ENCODE measurements at regions not wholly inside any gene's neighbourhood (a gene's known extent, or its start where the extent isn't known, plus 50 kb on each side); places are given as distances from the start of the nearest gene placed in this dataset.
"Not testable (repeated sequence)": the region's sequence is repeated elsewhere in the genome, so short reads cannot be mapped to it uniquely, and the experiment has no call there.

DNA sequence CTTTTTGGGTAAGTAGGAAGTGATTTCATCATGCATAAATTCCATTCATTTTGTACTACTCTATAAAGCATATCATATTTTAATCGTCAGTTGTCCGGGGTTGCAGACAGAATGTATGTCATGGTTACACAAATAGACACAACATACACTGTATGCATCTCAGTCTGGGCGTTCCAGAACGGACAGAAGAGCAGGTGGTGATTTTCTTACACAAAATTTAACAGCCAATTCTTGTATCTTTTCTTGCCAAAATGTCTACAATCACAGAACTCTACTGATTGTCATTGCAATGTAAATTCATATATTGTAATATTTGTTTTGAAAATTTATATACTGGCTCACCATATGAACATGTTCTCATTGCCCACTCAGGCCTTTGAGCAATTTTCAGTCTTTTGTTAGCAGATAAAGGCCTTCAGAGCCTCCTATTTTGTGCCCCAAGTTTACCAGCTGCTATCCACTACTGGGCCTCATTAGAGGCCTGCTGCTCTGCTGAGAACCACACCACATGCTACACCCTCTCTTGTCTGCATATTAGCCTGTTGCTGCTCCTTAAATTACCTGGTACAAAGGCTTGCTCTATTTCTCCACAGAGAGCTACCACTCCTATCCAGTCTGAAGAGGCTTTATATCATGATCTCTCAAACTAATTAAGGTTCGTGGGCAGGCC is 61.5 kb downstream of the PRDM13 start:
- no peak for DNase-seq

DNA sequence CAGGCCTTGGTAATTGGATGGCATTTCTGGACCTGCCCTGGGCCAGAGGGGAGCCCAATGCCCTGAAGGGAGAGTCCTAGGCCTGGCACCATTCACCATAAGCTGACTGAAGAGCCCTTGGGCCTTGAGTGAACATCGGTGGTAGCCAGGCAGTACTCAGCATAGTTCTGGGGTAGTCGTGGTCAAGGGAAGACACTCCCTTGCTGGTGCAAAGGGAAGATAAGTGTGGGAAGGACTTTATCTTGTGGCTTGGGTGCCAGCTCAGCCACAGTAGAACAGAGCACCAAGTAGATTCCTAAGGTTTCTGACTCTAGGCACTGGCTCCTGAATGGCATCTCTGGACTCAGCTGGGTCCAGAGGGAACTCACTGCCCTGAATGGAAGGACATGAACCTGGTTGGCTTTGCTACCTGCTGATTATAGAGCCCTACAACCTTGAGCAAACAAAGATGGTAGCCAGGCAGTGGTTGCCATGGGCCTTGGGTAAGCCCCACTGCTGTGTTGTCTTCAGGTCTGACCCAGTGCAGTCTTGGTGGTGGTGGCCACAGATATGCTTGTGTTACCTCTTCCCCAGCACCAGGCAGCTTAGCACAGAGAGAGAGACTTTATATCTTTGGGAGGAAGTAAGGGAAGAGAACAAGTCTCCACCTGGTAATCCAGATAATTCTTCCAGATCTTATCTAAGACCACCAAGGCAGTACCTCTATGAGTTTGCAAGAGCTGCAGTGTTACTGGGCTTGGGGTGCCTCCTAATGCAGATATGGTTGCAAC is 83.5 kb downstream of the PRDM13 start:
- DNase-seq: no peak

DNA sequence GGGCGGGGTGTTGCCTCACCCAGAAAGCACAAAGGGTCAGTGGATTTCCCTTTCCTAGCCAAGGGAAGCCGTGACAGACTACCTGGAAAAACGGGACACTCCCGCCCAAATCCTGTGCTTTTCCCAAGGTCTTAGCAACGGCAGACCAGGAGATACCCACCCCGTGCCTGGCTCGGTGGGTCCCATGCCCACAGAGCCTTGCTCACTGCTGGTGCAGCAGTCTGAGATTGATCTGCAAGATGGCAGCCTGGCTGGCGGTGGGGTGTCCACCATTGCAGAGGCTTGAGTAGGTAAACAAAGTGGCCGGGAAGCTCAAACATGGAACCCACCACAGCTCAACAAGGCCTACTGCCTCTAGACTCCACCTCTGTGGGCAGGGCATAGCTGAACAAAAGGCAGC is 95.7 kb downstream of the PRDM13 start:
- not testable (repeated sequence) for DNase-seq

DNA sequence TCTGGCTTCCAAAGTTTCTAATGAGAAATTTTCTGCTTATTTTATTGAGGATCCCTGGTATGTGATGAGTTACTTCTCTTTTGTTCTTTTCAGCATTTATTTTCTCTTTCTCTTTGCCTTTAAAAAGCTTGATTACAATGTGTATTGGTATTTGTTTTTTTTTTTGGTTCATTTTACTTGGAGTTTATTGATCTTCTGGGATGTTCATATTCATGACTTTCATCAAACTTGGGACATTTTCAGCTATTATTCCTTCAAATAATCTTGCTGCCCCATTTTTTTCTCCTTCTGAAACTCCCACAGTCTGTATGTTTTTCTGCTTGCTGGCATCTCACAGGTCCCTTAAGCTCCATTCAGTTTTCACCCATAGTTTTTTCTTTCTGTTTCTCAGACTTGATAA is 102.4 kb downstream of the PRDM13 start:
- DNase-seq: no peak

DNA sequence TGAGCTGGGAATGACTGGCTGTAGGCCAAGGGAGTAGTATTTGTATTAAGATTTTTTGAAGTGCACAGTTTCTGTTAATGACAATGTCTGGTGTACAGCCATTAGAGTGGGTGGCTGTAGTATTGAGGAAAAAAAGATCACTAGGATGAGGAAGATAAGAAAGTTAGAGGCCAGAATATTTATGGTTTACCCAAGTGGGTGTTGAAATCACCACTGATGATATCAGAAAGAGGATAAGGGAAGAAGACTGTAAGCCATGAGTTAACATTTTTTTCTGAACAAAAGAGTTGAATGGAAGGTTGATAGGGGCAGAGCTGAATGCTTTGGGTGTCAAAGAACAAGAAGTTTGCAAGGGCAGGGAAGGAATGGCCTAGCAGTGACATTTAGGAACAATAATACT is 104.7 kb downstream of the PRDM13 start:
- no peak for DNase-seq

DNA sequence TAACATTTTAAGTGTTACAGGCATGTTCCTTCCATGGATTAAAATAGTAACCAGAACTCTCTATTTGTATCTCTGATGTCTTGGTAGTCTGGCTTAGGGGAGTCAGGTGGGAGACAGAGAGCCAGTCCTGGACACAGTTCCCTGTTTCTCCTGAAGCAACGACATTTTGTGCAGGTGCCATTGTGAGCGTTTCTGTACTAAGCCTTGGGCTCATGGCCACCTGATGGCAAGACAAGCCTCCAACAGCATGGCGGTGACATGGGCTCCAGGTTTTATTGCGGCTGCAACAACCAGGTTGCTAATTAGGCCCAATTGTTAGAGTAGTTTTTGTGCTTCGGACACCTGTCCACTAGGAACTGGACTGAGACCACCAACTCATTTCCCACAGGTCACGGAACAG is 105.3 kb downstream of the PRDM13 start:
- no peak for DNase-seq

DNA sequence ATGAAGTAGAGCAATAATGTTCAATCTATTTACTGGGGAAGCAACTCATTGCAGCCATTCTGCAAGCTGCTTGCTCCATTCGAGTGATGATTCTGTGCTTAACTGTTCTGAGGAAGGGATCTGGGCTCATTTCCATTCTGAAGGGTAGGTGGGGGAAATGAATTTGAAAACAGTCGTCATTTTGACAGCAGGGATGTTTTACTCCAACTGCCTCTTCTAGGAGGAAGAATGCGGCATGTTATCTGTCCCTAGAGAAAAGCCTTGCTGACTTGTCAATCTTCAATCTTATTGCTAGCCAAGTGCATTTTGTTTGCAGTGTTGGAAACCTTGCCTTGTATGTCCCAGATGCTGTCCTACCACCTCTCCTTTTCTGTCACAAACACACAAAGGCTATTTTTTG is 105.9 kb downstream of the PRDM13 start:
- no peak for DNase-seq

DNA sequence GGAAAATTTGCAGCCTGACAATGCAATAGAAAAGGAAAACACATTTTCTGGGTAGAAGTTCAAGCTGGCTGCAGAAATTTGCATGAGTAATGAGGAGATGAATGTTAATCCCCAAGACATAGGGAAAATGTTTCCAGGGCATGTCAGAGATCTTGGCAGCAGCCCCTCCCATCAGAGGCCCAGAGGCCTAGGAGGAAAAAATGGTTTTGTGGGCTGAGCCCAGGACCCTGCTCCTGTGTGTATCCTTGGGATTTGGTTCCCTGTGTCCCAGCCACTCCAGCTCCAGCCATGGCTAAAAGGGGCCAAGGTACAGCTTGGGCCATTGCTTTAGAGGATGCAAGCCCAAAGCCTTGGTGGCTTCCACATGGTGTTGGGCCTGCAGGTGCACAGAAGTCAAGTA is 115.4 kb downstream of the PRDM13 start:
- not testable (repeated sequence) for DNase-seq

DNA sequence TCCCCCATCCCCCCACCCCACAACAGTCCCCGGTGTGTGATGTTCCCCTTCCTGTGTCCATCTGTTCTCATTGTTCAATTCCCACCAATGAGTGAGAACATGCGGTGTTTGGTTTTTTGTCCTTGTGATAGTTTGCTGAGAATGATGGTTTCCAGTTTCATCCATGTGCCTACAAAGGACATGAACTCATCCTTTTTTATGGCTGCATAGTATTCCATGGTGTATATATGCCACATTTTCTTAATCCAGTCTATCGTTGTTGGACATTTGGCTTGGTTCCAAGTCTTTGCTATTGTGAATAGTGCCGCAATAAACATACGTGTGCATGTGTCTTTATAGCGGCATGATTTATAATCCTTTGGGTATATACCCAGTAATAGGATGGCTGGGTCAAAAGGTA is 123.6 kb downstream of the PRDM13 start:
- DNase-seq: not testable (repeated sequence)

DNA sequence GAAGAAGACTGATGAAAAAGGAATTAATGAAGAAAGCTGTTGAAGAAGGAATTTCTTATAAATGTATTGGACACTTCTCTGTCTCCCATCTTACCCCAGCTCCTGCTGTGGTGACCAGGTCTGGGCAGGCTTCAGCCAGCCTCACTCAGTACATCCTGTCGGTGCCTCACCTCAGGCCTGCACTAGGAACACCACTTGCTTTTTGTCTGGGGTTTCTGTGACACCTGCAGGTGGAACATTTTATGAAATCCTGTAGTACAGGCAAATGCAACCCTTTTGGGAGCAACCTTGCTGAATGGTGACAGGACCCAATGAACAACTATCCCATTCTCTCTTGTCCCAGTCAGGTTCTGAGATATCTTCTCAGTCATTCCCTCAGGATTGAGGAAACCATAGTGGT is 129.7 kb downstream of the PRDM13 start:
- no peak for DNase-seq

DNA sequence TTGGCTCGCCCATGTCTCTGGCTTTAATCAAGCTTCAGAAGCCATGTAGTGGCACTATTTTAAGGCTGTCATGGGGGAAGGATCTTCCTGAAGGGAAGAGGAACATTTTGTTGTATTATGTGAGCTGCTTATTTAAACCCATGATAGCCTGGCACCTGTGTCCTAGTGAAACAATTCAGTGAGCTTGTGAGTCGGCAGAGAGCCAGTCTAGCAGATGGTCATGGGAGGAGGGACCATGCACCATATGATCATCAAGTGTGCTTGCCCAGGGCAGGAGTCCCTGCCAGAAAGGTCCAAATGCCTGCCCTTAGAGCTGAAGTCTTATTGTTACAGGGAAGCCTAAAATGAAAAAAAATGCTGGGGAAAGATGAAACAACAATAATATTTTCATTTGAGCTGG is 132.9 kb downstream of the PRDM13 start:
- no peak for DNase-seq

DNA sequence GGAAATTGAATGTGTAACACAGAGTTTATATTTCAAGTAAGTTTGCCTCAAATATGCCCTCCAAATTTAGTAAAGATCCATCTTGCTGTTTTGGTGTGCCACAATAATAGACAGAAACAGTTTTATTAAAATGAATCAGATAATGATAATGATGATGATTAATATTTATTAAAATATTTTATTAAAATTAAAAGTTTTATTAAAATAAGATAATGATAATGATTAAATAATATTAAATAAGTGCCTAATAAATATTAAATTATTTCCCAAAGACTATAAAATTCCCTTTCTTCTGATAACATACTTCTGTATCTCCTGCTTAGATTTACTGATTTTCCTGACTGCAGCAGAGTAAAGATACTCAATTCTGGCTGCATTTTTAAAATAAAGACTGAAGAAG is 134.5 kb downstream of the PRDM13 start:
- DNase-seq: no peak

DNA sequence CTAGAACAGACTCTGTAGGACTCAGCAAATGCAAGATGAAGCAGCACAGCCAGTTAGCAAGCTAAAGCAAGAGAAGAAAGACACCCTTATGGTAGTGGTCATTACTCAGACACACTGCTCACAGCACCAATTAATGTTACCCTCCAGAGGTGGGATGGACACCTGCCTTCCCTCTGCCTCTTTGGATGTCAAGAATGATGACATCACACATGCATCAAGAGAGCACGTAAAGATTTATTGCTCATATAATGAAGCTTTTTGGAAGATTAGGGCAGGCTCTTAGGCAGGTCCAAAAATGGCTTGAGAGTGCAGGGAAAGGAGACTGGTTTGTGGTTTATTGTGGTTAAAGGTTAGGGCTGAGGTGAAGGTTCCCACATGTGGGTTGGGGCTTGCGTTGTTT is 137.0 kb downstream of the PRDM13 start:
- DNase-seq: no peak

DNA sequence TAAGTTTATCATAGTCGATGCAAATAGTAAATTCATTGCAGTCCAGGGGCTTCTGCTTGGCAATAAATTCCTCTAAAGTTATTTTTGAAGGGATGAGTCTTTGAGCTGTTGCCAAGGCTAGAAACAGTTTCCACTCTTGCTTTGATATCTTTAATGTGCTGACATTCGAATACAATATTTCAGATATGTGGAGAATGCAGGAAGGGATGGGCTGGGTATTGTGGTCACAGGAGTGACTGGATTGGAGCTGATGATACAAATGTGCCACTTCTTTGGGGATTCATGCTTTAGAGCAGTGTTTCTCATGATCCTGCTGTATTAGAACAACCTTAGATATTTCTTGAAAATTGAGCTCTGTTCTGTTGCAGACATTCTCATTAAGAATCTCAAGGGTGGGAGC is 139.0 kb downstream of the PRDM13 start:
- no peak for DNase-seq

DNA sequence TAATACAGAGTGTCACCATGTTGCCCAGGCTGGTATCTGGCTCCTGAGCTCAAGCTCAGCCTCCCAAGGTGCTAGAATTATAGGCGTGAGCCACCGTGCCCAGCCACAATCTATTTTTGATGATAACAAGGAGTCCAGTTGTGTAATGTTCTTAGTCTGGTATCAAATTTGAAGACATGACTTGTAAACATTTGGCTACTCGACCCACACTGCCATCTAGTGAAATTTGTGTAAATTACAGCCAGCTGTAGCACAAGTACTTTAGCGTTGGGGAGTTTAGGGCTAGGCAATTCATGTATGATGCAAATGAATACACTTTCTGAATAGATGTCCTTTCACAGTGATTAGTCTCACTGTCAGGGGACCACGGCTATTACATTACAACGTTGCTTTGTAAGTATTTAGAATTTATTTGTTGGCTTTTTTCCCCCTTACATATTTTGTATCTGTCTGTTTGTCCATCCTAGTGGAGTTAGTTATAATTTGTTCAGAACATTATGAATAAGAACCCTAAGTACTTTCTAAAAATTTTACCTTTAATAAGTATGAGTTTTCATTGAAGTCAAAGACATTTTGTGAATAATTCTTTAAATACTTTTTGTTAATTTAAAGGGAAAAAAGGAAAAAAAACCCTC is 139.7 kb downstream of the PRDM13 start:
- peak; percentile 30 for DNase-seq

DNA sequence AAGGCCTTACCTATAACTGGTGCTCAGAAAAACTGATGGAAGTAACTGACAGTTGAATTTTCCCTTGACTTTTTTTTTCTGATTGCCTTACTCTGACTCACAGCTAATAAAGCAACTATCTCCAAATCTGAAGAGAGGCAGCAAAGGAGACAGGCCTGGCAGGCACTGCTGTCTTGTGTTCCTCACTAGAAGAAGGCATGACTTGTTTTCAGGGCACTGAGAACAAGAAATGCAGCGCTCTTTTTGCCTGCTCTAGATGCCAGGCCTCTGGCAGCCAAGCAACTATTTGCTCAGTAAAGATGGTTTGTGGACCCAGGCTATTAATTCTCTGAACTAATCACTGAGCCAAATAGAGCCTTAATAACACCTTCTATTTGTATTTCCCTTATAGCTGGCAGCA is 155.1 kb downstream of the PRDM13 start:
- no peak for DNase-seq

DNA sequence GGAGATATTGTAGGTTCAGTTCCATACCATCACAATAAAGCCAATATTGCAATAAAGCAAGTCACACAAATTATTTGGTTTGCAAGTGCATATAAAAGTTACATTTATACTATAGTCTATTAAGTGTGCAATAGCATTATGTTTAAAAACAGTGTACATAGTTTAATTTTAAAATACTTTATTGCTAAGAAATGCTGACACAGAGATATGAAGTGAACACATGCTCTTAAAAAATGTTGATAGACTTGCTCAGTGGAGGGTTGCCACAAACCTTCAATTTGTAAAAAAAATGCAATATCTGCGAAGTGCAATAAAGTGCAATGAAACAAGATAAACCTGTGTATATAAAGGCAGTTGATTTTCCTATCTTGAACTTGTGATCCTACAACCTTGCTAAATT is 161.5 kb downstream of the PRDM13 start:
- DNase-seq: no peak

DNA sequence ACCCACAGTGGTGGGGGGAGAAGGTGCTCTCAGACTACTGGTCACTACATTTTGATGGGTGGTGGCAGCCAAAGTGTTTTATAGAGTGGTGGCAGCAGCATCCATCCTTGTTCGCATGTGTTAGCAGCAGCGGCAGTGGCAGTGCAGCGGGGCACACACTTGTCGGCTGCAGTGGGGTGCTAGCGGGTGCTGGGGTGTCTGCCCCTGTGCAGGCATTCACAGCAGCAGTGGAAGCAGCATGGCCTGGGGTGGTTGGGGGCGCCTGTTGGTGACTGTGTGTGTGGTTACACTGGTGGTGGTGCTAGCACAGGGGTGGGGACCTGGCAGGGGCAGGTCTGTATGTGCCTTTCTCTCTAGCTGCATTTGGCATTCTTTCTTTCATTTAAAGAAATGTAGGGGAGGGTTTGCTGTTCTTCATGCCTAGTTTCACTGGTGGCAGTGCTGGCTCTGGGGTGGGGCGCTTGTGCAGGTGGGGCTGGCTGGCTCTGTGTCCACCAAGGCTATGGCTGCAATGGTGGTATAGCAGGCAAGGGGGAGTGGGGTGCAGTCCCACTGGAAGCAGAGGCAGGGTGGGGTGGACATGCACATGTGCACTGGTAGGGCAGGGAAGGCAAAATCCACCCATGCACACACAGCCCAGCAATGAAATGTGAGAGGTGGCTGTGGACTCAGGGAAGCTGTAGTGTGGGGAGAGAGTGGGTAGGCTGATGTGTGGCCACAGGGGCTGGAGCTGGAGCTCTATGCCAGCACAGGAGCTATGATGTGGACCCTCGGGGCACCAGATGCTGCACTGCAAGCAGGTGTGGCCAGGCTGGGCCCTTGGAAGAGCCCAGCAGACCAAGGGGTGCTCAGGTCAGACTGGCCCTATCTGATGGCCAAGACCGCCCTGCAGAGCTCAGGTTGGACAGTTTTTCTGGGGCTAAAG is 173.3 kb downstream of the PRDM13 start:
- DNase-seq: no peak

DNA sequence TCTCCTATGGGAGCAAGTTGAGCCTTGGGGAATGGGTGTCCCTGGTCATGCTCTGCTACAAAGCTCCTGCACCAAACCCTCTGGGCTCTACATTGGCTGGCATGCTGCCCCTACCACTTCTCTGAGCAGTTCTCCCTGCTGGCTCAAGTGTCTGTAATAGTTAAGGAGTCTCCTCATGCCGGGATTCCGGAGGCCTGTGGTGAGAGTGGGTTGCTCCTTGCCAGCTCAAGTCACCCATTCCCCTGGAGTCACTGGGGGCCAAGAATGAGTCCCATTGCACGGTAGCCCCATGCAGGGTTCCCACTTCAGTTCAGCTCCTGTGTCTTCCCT is 173.9 kb downstream of the PRDM13 start:
- no peak for DNase-seq

DNA sequence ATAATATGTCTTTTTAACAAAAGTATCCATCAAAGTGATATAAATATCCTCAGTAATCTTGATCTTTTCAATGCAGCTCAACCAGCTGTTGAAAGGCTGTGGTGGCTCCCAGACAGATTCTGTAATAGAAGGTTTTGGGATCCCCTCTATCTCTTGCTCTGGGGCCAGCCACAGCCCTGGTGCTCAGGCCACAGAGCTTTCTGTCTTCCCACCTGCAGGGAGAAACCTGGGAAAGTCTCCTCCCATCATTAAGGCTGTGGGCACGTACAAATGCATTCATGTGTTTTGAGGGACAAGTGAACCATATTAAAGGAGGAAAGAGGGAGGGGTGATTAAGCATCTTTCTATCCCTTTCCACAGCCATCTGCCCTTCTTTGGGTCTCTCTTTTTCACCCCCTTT is 183.1 kb downstream of the PRDM13 start:
- DNase-seq: no peak

DNA sequence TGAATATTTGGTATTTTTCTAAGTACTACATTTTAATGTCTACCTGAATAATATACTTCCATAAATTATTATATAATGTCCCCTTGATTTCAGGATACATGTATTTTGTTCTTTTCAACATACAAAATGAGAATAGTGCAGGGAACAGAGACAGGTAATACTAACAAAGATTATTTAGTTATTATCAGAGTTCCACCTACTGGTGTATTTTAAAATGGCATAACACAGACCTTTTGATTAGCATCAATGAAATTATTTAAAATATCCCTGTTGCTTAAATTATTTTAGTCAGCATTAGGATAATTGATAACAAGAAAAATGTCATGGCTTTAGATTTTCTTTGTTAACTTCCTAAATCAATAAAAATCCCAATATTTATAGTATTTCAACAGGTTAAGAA is 184.0 kb downstream of the PRDM13 start:
- DNase-seq: no peak

DNA sequence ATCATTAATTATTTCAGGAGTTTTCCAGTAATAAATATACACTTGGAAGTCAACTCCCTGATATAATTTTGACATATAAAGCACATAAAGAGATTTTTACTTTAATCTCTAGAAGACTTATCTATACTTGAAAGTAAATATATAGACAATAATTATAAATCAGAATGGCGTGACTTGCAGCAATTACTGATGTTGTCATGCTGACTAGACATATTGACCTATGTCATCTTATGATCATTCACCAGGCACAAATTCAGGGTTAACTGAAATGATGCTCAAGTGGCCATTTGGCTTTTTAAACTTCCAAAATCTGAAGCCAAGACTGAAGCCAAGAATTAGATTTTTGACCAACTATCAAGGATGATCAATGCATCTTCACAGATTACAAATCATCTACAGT is 192.2 kb downstream of the MCHR2 start:
- DNase-seq: no peak

DNA sequence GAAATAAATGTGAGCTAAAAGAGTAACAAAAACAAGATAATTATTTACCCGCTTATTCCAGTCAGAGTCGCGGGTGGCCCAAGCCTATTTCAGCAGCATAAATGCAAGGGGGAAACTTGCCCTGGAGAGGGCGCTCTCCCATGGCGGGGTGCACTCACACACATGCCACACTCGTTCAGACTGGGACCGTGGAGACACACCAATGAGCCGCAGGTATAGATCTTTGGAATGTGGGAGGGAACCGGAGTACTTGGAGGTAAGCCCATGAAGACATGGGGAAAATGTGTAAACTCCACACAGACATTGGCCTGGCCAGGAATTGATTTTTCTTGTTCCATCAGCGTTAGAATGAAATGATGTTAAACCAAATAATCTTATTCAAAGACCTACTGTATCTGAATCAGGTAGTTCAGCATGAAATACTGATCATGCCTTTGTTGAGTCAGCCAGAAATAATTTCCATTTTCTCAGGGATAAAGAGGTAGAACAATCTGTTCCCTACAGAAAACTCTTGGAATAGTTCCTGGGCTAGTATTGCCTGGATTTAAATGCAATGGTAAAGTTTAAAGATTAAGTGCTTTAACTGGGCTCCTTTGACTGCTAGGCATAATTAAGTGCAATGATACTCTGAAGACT is 191.5 kb downstream of the MCHR2 start:
- DNase-seq: no peak
